H54 (cell line): ENCODE measurements at regions not wholly inside any gene's neighbourhood (a gene's known extent, or its start where the extent isn't known, plus 50 kb on each side); places are given as distances from the start of the nearest gene placed in this dataset.

Experiments
- DNase-seq: peaks from one replicate; pipeline ENCODE4 v3.0.0; 2011; ENCODE audit warnings: low spot score, mixed read lengths; ENCODE audit not compliant: insufficient read length
- FAIRE-seq: peaks from 3 replicates; lab custom pipeline; 2011; peaks lifted over from hg19 to GRCh38; lab: Jason Lieb, UNC
- POLR2A ChIP-seq: IDR thresholded peaks from 2 replicates; pipeline ENCODE4 v1.6.1; 2011; ENCODE audit warnings: low read depth, mild to moderate bottlenecking, low read length

- TF ChIP-seq POLR2A = no peak
- no peak for DNase-seq
- no peak for FAIRE-seq
Observed at GRCh38 chr6:51494342-51494741, 593.1 kb downstream of the PKHD1 start.

DNA sequence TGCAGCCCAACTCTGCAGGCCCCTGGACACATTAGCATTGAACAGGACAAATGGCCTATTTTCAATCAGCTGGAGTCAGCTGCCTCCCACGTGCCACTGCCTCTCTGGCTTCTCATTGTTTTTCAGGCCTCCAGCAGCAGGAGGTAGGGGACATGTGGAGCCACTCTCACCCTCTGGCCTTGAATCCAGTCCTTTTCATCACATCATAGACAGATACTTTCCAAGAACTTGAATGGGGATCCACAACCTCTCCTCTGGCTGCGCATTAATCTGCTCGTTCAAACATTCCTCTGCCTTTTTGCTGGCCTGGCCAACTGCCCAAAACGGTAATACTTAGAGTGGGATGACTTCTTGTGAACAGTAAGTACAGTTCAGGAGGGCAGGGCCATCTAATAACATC, 592.3 kb downstream of the PKHD1 start:
- TF ChIP-seq POLR2A = no peak
- DNase-seq (no peak), FAIRE-seq (no peak)

DNA sequence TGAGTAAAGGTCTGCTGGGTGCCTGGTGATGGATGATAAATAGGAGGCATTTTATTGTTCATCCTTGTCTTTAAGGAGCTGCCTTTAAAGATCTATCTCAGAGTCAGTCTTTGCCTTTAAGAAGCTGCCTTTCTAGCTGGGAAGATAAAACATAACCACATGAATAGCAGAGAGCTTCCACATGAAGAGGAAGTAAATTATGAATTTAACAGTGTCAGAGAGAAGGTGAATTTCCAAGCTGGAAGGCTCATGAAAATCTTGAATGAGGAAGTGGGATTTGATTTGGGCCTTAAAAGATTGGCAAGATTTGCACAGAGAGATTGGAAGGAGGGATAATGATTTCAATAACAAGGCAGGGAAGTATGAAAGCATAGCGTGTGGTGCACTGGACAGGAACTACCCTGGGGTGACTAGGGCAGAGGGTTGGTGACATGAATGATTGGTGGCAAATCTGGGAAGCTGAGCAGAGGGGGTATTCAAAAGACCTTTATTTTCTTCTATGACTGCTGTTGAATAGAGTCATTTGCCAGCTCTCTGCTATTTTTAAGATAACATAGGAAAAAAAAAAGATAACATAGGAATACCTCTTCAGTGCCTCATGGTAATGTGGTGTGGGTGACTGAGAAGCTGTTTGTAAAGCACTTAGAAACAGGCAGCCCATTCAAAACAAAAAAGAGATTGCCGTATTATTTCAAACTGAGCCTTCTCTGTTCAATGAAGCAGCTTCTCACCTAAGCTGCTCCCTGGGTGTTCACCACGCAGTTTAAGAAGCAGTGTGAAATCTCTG, 591.6 kb downstream of the PKHD1 start:
- no peak for DNase-seq
- no peak for TF ChIP-seq POLR2A
- FAIRE-seq = no peak

GRCh38 chr6:51502996-51503395, 584.4 kb downstream of the PKHD1 start:
- DNase-seq = no peak
- no peak for FAIRE-seq
- TF ChIP-seq POLR2A = no peak

GRCh38 chr6:51505434-51505833, 582.0 kb downstream of the PKHD1 start:
- no peak for DNase-seq
- no peak for FAIRE-seq
- no peak for TF ChIP-seq POLR2A

DNA sequence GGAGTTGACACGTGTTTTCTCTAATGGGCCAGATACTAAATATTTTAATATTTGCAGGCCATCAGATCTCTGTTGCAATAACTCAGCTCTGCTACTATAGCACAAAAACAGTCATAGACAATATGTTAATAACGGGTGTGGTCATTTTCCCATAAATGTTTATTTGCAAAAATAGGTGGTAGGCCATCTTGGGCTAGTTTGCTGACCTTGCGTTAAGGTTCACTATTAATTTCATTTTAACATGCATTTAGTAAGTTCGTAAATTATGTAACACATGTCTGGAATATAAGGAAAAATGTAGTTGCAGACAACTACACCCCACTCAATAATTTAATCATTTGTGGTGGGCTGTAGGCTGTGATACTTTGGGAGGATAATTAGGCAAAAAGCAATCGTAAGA, 577.8 kb downstream of the PKHD1 start:
- TF ChIP-seq POLR2A = no peak
- FAIRE-seq (no peak), DNase-seq (no peak)

- no peak for FAIRE-seq
- no peak for TF ChIP-seq POLR2A
- DNase-seq = no peak
Observed at GRCh38 chr6:51511081-51511480, 576.3 kb downstream of the PKHD1 start.

DNA sequence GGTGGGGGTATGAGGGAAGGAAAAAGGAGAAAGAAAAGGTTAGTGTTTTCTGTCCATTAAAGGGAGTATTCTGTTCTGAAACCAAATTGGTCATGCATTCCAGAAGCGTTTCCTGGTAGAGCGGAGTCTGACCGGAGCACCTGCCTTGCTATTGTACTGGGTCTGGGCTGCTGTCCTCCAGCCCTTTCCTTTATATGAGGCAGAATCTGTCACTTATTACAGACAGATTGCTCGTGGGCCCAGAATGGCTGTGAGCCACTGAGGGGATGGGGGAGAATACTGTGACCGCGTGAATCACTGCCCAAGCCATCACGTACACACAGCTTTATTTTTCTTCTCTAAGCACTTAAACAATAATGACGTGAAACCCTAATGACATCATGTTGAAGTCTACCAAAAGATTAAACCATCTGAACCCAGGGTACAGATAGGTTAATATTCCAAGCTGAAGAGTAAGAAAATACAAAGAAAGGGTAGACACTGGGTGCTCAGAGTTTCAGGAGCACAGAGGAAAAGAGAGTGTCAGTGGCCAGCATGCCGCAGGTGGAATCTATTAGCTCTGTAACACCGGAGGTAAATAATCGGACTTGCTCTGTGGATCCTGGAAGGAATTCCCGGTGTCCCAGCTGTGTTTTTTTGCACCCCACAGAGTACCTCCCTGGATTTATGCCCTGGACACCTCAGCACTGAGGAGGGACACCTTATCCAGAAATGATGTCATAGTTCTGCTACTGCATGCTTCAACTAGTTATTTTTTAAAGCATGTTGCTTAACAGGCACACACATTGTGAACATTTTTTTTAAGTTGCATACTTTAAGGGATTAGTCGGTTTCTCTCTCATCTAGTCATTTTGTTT, 573.3 kb downstream of the PKHD1 start:
- FAIRE-seq = no peak
- DNase-seq = no peak
- TF ChIP-seq POLR2A = no peak

- TF ChIP-seq POLR2A = no peak
- FAIRE-seq (no peak), DNase-seq (no peak)
Observed at GRCh38 chr6:51514748-51515402, 572.5 kb downstream of the PKHD1 start.

GRCh38 chr6:51526049-51526448, 561.4 kb downstream of the PKHD1 start:
- no peak for FAIRE-seq
- no peak for TF ChIP-seq POLR2A
- DNase-seq = no peak

DNA sequence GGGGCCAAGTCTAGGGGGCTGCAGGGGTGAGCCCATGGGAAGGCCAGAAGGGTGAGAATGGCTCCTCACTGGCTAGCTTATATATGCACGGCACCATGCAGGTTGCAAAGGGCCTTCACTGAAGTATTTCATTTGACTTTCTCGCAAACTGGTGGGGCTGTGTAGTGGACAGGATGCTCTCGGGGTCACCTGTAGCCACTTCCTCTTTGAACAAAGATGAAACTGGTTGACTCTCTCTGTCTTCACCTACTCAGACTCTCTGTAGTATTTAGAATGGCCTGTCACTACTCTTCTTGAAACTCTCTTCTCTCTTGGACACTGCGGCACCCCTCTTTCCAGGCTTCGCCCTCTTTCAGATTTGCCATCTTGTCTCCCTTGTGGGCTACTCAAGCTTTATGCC, 560.5 kb downstream of the PKHD1 start:
- FAIRE-seq = no peak
- no peak for TF ChIP-seq POLR2A
- DNase-seq = no peak

- DNase-seq (no peak), FAIRE-seq (no peak)
- TF ChIP-seq POLR2A = no peak
Observed at GRCh38 chr6:51528556-51528955, 558.9 kb downstream of the PKHD1 start.

GRCh38 chr6:51529240-51529639, 558.2 kb downstream of the PKHD1 start:
- no peak for FAIRE-seq
- TF ChIP-seq POLR2A = no peak
- no peak for DNase-seq

DNA sequence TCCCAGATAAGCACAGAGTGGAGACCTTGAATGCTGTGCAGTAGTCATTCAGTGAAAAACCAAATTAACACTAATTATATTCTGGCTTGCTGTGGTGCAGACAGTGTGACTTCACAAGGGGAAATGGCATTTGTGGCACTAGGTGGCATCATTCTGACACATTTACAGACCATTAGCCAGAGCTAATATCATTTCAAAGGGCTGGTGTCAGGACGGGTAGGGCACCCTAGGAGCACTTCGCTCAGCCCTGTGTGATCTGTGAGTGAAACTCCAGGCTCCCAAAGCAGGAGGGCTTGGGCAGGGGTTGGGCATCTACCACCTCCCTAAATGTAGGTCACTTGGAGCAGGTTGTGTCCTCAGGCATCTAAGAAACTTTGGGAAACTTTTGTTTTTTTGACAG, 555.8 kb downstream of the PKHD1 start:
- DNase-seq (no peak), FAIRE-seq (no peak)
- no peak for TF ChIP-seq POLR2A
